Upper lobe of left lung (tissue), 4 donors: ENCODE measurements at regions not wholly inside any gene's neighbourhood (a gene's known extent, or its start where the extent isn't known, plus 50 kb on each side); places are given as distances from the start of the nearest gene placed in this dataset.

ENCODE experiments used
- EP300 ChIP-seq, 4 donors: sonication (generic); formaldehyde crosslinking; IDR thresholded peaks; one replicate each; pipeline ENCODE4 v1.5.1; 2017; ENCODE audit warnings: antibody characterized with exemption in 4 of 4, control low read depth in 2 of 4
- POLR2A ChIP-seq, 4 donors: fragments of 450-650 bp; IDR thresholded peaks; one replicate each; pipeline ENCODE4 v1.5.1; 2016 to 2017; ENCODE audit warnings: antibody characterized with exemption in 4 of 4, mild to moderate bottlenecking in 2 of 4
- POLR2AphosphoS5 ChIP-seq, 2 donors: sonication (generic); formaldehyde crosslinking; IDR thresholded peaks; one replicate each; pipeline ENCODE4 v1.5.1; 2017; ENCODE audit warnings: antibody characterized with exemption in 2 of 2
- TF ChIP-seq, protein P1 (sequence below), 6 experiments: fragments of 450-650 bp in 4 of 6; fragments of 200-600 bp in 2 of 6; sonication (generic) in 2 of 6; IDR thresholded peaks; one replicate each; pipeline ENCODE4 v1.5.1; 2016 to 2019; ENCODE audit warnings: antibody characterized with exemption in 6 of 6

GRCh38 chr10:2076528-2076927, 339.2 kb upstream of the ADARB2 start:
- TF ChIP-seq EP300 (IDR thresholded peaks at IDR 0.05) (no peak), POLR2A (IDR thresholded peaks at IDR 0.05) (no peak), POLR2AphosphoS5 (IDR thresholded peaks at IDR 0.05) (no peak)
- TF ChIP-seq, protein P1, sequence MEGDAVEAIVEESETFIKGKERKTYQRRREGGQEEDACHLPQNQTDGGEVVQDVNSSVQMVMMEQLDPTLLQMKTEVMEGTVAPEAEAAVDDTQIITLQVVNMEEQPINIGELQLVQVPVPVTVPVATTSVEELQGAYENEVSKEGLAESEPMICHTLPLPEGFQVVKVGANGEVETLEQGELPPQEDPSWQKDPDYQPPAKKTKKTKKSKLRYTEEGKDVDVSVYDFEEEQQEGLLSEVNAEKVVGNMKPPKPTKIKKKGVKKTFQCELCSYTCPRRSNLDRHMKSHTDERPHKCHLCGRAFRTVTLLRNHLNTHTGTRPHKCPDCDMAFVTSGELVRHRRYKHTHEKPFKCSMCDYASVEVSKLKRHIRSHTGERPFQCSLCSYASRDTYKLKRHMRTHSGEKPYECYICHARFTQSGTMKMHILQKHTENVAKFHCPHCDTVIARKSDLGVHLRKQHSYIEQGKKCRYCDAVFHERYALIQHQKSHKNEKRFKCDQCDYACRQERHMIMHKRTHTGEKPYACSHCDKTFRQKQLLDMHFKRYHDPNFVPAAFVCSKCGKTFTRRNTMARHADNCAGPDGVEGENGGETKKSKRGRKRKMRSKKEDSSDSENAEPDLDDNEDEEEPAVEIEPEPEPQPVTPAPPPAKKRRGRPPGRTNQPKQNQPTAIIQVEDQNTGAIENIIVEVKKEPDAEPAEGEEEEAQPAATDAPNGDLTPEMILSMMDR (IDR thresholded peaks at IDR 0.05), result no peak
